CD14-positive monocyte (primary cell): ENCODE measurements at regions not wholly inside any gene's neighbourhood (a gene's known extent, or its start where the extent isn't known, plus 50 kb on each side); places are given as distances from the start of the nearest gene placed in this dataset.

Experiments used
- DNase-seq, 3 donors: peaks; one replicate each; pipeline ENCODE4 v3.0.0-alpha.2; 2011 to 2022
- H2AFZ ChIP-seq: 2 replicates; pipeline ENCODE4 v1.6.0; 2012; ENCODE audit warnings: mild to moderate bottlenecking, low read depth, low read length, inconsistent platforms; ENCODE audit not compliant: insufficient read depth, poor library complexity, severe bottlenecking
- H3K27ac ChIP-seq, 2 donors: 1 replicate in 1 of 2; 2 replicates in 1 of 2; pipeline ENCODE4 v1.5.1; 2012 to 2013; ENCODE audit warnings: low read length in 2 of 2, control low read depth in 1 of 2, inconsistent platforms in 1 of 2, low read depth in 1 of 2, mild to moderate bottlenecking in 1 of 2
- H3K27me3 ChIP-seq, 2 donors: one replicate each; pipeline versions ENCODE4 v1.6.0 to v1.6.1; 2011 to 2013; ENCODE audit warnings: low read length in 2 of 2; ENCODE audit not compliant: control insufficient read depth in 2 of 2, insufficient read depth in 2 of 2
- H3K36me3 ChIP-seq, 2 donors: replicated peaks in 1 of 2; 1 replicate in 1 of 2; 2 replicates in 1 of 2; pipeline versions ENCODE4 v1.5.1 to v1.6.1; 2012 to 2013; ENCODE audit warnings: low read length in 2 of 2, control low read depth in 1 of 2, inconsistent platforms in 1 of 2, mild to moderate bottlenecking in 1 of 2; ENCODE audit not compliant: insufficient read depth in 2 of 2, control insufficient read depth in 1 of 2
- H3K4me1 ChIP-seq, 2 donors: 1 replicate in 1 of 2; 2 replicates in 1 of 2; pipeline versions ENCODE4 v1.5.1 to v1.6.1; 2012 to 2013; ENCODE audit warnings: low read length in 2 of 2, control low read depth in 1 of 2, inconsistent platforms in 1 of 2, mild to moderate bottlenecking in 1 of 2, moderate library complexity in 1 of 2; ENCODE audit not compliant: insufficient read depth in 2 of 2, control insufficient read depth in 1 of 2
- H3K4me2 ChIP-seq: replicated peaks from 2 replicates; pipeline ENCODE3; 2012; ENCODE audit warnings: low read length, moderate library complexity, mild to moderate bottlenecking; ENCODE audit not compliant: poor library complexity, severe bottlenecking; ENCODE audit errors: extremely low read depth
- H3K4me3 ChIP-seq, 3 experiments: fragments of 200-600 bp in 1 of 3; sonication (generic) in 1 of 3; replicated peaks in 1 of 3; 1 replicate in 2 of 3; 2 replicates in 1 of 3; pipeline ENCODE4 v1.5.1; 2011 to 2013; ENCODE audit warnings: low read length in 3 of 3, mild to moderate bottlenecking in 3 of 3, control low read depth in 2 of 3, low read depth in 2 of 3, inconsistent platforms in 1 of 3, moderate library complexity in 1 of 3
- H3K79me2 ChIP-seq: 2 replicates; pipeline ENCODE4 v1.6.0; 2012; ENCODE audit warnings: mild to moderate bottlenecking, control low read depth, inconsistent platforms, low read length, moderate library complexity; ENCODE audit not compliant: insufficient read depth
- H3K9ac ChIP-seq: 2 replicates; pipeline ENCODE4 v1.6.0; 2017; ENCODE audit warnings: low read length, mild to moderate bottlenecking; ENCODE audit not compliant: insufficient read depth, poor library complexity, severe bottlenecking
- H3K9me3 ChIP-seq, 2 donors: replicated peaks in 1 of 2; 1 replicate in 1 of 2; 2 replicates in 1 of 2; pipeline versions ENCODE4 v1.5.1 to v1.6.1; 2012 to 2013; ENCODE audit warnings: low read length in 2 of 2, control low read depth in 1 of 2; ENCODE audit not compliant: control insufficient read depth in 1 of 2, insufficient read depth in 1 of 2
- H4K20me1 ChIP-seq: 2 replicates; pipeline ENCODE4 v1.6.0; 2012; ENCODE audit warnings: mild to moderate bottlenecking, low read length, control low read depth, moderate library complexity; ENCODE audit not compliant: insufficient read depth
- H3K27ac Mint-ChIP-seq, 7 donors: one replicate each; pipeline ENCODE4 v1.8.0; 2020; ENCODE audit warnings: mild to moderate bottlenecking in 7 of 7, mixed read lengths in 7 of 7, moderate library complexity in 6 of 7, inconsistent platforms in 2 of 7
- H3K27me3 Mint-ChIP-seq, 3 donors: one replicate each; pipeline ENCODE4 v1.8.0; 2021 to 2022; ENCODE audit warnings: low read depth in 3 of 3, mild to moderate bottlenecking in 3 of 3, mixed read lengths in 3 of 3, moderate library complexity in 3 of 3, inconsistent platforms in 1 of 3
- H3K36me3 Mint-ChIP-seq, 2 donors: one replicate each; pipeline ENCODE4 v1.8.0; 2020; ENCODE audit warnings: mixed read lengths in 2 of 2, inconsistent platforms in 1 of 2, mild to moderate bottlenecking in 1 of 2
- H3K4me1 Mint-ChIP-seq: one replicate; pipeline ENCODE4 v1.8.0; 2020; ENCODE audit warnings: mild to moderate bottlenecking, mixed read lengths
- H3K4me3 Mint-ChIP-seq, 2 donors: one replicate each; pipeline ENCODE4 v1.8.0; 2020; ENCODE audit warnings: mild to moderate bottlenecking in 2 of 2, mixed read lengths in 2 of 2, moderate library complexity in 1 of 2
- H3K9me3 Mint-ChIP-seq, 7 donors: one replicate each; pipeline ENCODE4 v1.8.0; 2020 to 2022; ENCODE audit warnings: mixed read lengths in 7 of 7, mild to moderate bottlenecking in 6 of 7, moderate library complexity in 6 of 7, inconsistent platforms in 2 of 7
- CTCF ChIP-seq: fragments of 200-600 bp; IDR thresholded peaks from one replicate; pipeline ENCODE4 v1.8.0; 2022; ENCODE audit warnings: antibody characterized with exemption, mild to moderate bottlenecking
- WGBS: methylation state at CpG from one replicate; pipeline ENCODE4 v1.1.5; 2013; ENCODE audit warnings: missing lambda C conversion rate; ENCODE audit not compliant: insufficient coverage; 5-methylcytosine and 5-hydroxymethylcytosine counted together
- intact Hi-C, 2 donors: fragments of 100-400 bp; cut with micrococcal nuclease; formaldehyde crosslinking; loops; one replicate each; pipeline versions ENCODE4 v1.15.0 to v1.15.1; 2023

- no peak for DNase-seq
- Histone ChIP-seq H3K4me1 (no peaks in the 10 kb centered on the region), H3K36me3 (no peaks in the 10 kb centered on the region), H3K4me2 (no peak overlapping the region), H3K79me2 (no peaks in the 10 kb centered on the region), H3K4me3 (no peak overlapping the region), H4K20me1 (no peaks in the 10 kb centered on the region), H3K9me3 (peaks cover 4 to 6% of the 10 kb centered on the region in 2 donors), H3K27ac (no peak overlapping the region), H2AFZ (no peak overlapping the region), H3K27me3 (no peaks in the 10 kb centered on the region), H3K9ac (no peak overlapping the region)
- peaks cover 0 to 13% (median 3%) of the 10 kb centered on the region in 7 donors for H3K9me3 Mint-ChIP-seq
- H3K4me3 Mint-ChIP-seq: no peak overlapping the region
- H3K27me3 Mint-ChIP-seq: no peaks in the 10 kb centered on the region
- WGBS: 100% methylated on average over 1 of the region's 6 CpGs
- H3K36me3 Mint-ChIP-seq: no peaks in the 10 kb centered on the region
- H3K4me1 Mint-ChIP-seq: no peaks in the 10 kb centered on the region
- H3K27ac Mint-ChIP-seq: no peak overlapping the region
- no peak for TF ChIP-seq CTCF
- intact Hi-C loops: no loop called here
Measured at GRCh38 chr12:25714198-25714984, 161.3 kb upstream of the LMNTD1 start.

- H3K4me3 Mint-ChIP-seq: no peak overlapping the region
- H3K27ac ChIP-seq: no peak overlapping the region
- no peak for TF ChIP-seq CTCF
- H3K27ac Mint-ChIP-seq: peak overlapping the region in 1 of 7 donors; percentile 65
- H2AFZ ChIP-seq: no peak overlapping the region
- WGBS: 100% methylated on average over 1 of the region's 3 CpGs
- intact Hi-C loops: no loop called here
- H3K36me3 Mint-ChIP-seq: no peaks in the 10 kb centered on the region
- no peaks in the 10 kb centered on the region for H3K36me3 ChIP-seq
- H4K20me1 ChIP-seq: no peaks in the 10 kb centered on the region
- no peak overlapping the region for H3K9ac ChIP-seq
- H3K27me3 Mint-ChIP-seq: no peaks in the 10 kb centered on the region
- peaks cover 4 to 6% of the 10 kb centered on the region in 2 donors for H3K9me3 ChIP-seq
- H3K27me3 ChIP-seq: no peaks in the 10 kb centered on the region
- DNase-seq: no peak
- H3K4me3 ChIP-seq: no peak overlapping the region
- H3K9me3 Mint-ChIP-seq: peaks cover 0 to 13% (median 3%) of the 10 kb centered on the region in 7 donors
- H3K4me2 ChIP-seq: no peak overlapping the region
- H3K4me1 ChIP-seq: no peaks in the 10 kb centered on the region
- no peaks in the 10 kb centered on the region for H3K79me2 ChIP-seq
- H3K4me1 Mint-ChIP-seq: no peaks in the 10 kb centered on the region
Measured at GRCh38 chr12:25715102-25715501, 162.0 kb upstream of the LMNTD1 start.
